DMS53 (cell line): ENCODE measurements at regions not wholly inside any gene's neighbourhood (a gene's known extent, or its start where the extent isn't known, plus 50 kb on each side); places are given as distances from the start of the nearest gene placed in this dataset.

Experiments
- DNase-seq: peaks from one replicate; lab custom pipeline; 2025; lab: John Stamatoyannopoulos, UW

DNA sequence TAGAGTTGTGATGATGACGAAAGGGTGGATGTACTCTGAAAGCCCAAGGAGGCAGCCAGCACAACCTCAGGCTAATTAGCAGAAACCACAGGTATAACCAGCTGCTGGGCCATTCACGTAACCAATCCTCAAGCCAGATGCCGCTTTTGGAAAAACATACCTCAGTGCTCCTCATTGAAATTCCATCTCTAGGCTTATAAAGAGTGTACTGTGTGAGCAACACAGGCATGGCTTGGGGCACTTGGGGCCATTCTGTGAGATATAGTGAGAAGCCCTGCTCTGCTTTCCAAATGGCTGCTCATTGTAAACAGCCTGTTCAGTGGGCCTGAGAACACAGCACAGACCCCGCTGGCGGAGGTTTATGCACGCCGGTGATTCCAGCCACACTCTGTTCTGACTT lies 182.1 kb upstream of the HHIP start:
- DNase-seq: no peak

DNA sequence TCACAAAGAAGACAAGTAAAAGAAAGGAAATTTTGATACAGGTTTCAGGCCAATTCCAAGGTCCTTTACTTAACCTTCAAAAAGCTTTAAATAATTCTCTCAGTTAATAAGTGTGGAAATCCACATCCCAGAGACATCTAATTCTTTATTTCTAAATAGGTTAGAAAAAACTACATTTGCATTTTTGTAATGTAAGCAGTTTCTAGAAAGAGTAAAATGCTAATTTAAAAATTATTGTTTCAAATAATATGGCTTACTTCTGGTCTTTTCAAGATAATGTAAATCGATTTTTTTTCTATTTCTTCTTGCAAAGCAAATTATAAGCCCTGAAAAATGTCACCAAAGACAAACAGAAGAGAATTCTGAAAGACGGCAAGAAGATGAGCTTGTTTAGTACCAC lies 180.4 kb upstream of the HHIP start:
- DNase-seq: no peak

- DNase-seq: no peak
These were observed 165.9 kb upstream of the HHIP start for GRCh38 chr4:144480068-144480467.

DNA sequence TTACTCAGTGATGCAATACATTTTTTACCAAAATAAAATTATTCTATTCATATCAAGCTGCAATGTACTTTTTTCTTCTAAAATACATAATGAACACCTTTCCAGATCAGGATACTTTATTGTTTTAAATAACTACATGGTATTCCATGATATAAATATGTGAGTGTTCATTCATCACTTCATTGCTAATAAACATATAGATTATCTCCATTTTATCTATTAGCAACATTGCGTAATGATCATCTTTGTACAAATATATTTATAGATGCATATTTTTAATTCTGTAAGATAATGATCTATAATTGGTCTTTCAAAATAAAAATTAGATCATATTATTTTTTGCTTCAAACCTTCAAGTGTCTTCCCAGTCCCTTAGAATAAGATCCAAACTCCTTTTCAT lies 156.1 kb upstream of the HHIP start:
- no peak for DNase-seq

- DNase-seq: no peak
These were observed 151.7 kb upstream of the HHIP start for GRCh38 chr4:144494280-144494679.

- DNase-seq: no peak
These were observed 150.0 kb upstream of the HHIP start for GRCh38 chr4:144495944-144496343.

GRCh38 chr4:144499777-144500176 lies 146.2 kb upstream of the HHIP start:
- no peak for DNase-seq

GRCh38 chr4:144501231-144501780 lies 144.7 kb upstream of the HHIP start:
- no peak for DNase-seq

GRCh38 chr4:144504883-144505282 lies 141.1 kb upstream of the HHIP start:
- no peak for DNase-seq

GRCh38 chr4:144507311-144508101 lies 138.4 kb upstream of the HHIP start:
- peak; percentile 9 for DNase-seq

GRCh38 chr4:144509088-144510015 lies 136.6 kb upstream of the HHIP start:
- no peak for DNase-seq

DNA sequence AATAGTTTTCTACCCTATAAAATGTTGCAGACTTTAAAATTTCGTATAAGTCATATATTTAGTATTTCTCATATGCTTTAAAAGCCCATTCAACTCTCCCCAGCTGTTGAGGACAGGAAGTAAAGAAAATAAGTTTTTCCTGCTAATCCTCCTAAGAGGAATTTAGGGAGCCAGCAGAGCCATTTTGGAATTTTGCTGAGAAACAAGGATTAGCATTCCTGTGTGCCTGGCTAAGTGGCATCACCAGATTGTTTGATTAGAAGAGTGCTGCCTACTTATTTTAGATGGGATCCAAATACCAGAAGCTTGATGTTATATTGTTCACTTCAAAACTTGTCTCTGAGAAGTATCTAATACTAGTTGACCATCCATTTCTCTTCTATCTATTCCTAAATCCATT lies 131.2 kb upstream of the HHIP start:
- no peak for DNase-seq

DNA sequence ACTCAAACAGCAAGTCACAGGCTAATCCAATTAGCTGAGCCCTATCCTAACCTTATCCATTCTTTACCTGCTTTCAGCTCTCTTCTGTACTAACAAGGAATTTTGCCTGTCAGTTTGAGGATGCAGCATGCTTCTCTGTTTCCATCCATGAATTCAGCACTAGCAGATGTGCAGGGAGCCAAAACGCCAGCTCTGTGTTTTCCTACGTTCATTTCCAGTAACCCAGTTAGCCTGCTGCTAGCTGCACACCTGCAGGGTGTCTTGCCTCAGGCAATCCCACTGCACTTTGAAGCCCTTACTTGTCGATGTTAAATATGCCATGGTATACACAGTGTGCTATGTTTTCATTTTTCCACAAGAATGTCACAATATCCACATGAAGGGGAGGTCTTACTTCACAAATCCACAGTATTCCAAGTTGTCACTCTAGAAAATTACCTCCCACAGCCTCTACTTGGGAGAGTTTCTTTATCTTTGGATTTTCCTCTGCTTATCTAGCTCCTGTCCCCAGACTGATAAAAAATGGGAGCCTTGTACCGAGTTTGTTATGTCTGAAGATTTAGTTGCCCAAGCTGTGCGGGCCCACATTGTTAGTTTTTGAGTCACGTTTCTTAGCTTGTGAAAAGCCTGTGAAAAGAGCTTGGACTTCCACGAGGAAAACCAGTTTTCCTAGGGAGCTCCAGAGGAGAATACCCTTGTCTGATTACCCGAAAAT lies 127.6 kb upstream of the HHIP start:
- DNase-seq: no peak

DNA sequence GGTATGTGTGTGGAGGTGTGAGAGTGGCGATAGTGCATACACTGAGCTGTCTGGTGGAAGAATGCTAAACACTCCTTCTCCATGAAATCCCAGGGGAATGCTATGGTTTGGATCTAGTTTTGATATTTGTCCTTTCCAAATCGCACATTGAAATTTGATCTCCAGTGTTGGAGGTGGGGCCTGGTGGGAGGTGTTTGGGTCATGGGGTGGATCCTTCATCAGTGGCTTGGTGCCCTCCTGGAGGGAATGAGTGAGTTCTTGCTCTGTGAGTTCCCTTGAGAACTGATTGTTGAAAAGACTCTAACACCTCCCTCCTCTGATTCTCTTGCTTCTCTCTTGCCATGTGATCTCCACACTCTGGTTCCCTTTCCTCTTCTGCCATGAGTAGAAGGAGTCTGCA lies 114.1 kb upstream of the HHIP start:
- DNase-seq: no peak

DNA sequence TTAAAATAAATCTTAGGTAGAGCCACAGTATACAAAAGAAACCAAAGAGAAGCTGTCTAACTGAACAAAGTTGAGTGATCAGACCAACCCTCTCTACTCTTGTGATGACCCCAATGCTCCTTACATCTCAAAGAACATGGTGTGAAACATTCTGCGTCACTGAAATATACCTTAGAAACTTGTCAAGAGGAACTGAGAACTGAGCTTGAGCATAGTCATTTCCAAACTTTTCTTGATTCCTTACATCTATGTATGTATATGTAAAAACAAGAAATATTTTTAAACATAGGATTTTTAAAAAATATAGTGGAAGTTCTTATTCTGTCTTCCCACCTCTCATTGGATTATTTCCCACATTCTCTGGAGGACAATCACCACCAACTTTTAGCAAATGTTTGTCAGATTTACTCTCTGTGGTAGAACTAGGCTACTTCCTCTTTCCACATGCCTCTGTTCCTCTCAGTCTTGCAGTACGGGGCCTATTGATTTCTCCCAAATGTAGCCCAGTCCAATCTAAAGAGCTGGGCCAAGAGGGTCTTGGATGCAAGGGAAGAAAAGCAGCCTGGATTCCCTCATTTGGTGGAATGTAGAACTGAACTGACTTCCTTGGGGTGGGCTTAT lies 98.2 kb upstream of the HHIP start:
- DNase-seq: no peak

DNA sequence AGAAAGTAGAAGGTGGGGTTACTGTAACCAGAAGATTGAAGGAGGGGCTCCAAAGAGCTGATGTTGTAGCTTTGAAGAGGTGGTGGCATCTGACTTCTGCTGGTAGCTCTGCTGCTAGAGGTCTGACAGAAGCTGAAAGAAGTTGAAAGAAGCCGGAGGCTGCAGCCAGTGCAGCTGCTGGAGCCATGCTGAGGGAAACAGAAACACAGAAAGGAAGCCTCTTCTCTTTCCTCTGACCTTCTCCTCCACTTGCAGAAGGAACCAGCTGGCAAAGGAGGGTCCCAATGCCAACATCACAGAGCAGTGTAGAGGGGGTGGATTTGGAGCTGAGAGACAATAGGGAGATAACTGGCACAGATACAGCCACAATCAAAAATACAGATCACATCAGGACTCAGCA lies 89.3 kb upstream of the HHIP start:
- peak; percentile 2 for DNase-seq

GRCh38 chr4:144557404-144557803 lies 88.6 kb upstream of the HHIP start:
- no peak for DNase-seq

DNA sequence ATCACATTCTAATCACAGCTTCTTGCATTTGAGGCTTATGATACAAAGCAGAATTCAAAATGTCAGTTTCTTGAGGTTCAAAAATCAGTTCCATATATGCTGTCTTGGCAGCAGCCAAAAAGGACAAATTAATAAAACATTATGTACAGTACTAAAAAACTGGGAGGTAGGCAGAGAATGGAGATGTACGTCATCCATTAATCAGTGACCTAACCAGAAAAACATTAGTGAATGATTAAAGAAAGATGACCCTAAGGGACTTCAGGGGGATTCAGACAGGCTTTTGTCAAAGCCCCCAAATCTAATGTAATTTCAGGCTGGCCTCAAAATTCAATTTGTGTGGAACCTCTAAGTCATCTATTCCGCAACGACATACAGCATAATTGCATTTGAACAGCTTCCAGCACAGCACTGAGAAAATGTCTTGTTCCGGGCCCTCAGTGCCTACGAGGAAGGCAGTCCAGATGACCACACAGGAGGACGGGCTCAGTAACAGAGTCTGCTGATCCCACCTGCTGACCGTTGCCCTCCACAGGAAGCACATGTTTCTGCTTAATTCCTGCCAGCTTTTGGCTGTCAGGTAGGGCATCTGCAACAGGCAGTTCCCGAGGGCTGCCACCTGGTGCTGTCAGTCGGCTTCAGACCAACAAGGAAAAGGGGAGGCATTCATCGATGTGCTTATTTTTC lies 83.8 kb upstream of the HHIP start:
- DNase-seq: peak; percentile 29

GRCh38 chr4:144564358-144564757 lies 81.6 kb upstream of the HHIP start:
- peak; percentile 16 for DNase-seq

DNA sequence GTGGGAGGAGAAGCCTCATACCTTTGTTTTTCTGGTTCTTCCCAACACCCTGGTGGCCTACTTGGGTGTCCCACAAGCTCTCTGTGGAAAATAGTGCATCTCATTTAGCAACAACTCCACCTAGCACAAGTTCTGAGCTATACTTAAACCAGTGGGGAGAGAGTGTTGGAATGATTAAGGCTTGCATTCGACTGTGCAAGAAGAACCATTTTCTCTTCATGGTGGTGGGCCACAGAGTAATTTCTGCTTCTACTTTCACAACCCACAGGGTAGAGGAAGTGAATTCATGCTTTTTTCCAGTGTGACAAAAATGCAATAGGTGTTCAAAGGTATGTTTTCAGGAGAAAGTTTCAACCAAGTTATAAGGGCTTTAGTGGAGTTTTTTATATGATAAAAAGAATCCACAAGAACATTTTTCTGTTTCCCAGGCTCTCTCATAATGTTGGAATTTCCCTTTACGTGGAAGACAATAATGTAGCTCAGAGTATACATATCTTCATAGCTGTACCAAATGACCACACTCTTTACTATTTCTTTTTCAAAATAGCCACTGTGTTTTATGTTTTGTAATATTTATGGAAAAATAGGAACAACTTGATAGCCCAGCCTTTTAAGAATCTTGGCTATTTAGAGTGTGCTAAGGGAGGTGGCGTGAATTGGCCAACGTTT lies 80.3 kb upstream of the HHIP start:
- no peak for DNase-seq

- DNase-seq: peak; percentile 26
These were observed 73.3 kb upstream of the HHIP start for GRCh38 chr4:144572660-144573059.
